GM18870 (cell line): ENCODE measurements at regions not wholly inside any gene's neighbourhood (a gene's known extent, or its start where the extent isn't known, plus 50 kb on each side); places are given as distances from the start of the nearest gene placed in this dataset.
"Not testable (repeated sequence)": the region's sequence is repeated elsewhere in the genome, so short reads cannot be mapped to it uniquely, and the experiment has no call there.

Source experiments
- ATAC-seq: cut with Tn5 transposase; IDR thresholded peaks from one replicate; pipeline ENCODE4 v1.9.1; 2021; ENCODE audit warnings: moderate library complexity; ENCODE audit not compliant: unreplicated experiment

GRCh38 chr5:145467446-145467845 is 367.7 kb downstream of the PRELID2 start:
- ATAC-seq = no peak

- no peak for ATAC-seq
These were observed 368.6 kb downstream of the PRELID2 start for GRCh38 chr5:145466533-145466932.

GRCh38 chr5:145465474-145466263 is 369.5 kb downstream of the PRELID2 start:
- no peak for ATAC-seq

- ATAC-seq = no peak
These were observed 371.0 kb downstream of the PRELID2 start for GRCh38 chr5:145464171-145464570.

GRCh38 chr5:145463634-145464033 is 371.5 kb downstream of the PRELID2 start:
- ATAC-seq = no peak

GRCh38 chr5:145462525-145462924 is 372.6 kb downstream of the PRELID2 start:
- no peak for ATAC-seq

- no peak for ATAC-seq
These were observed 384.8 kb downstream of the PRELID2 start for GRCh38 chr5:145450286-145450885.

GRCh38 chr5:145449794-145450193 is 385.3 kb downstream of the PRELID2 start:
- no peak for ATAC-seq

- not testable (repeated sequence) for ATAC-seq
These were observed 388.3 kb downstream of the PRELID2 start for GRCh38 chr5:145446875-145447274.

GRCh38 chr5:145446412-145446811 is 388.7 kb downstream of the PRELID2 start:
- ATAC-seq = no peak

GRCh38 chr5:145445027-145445426 is 390.1 kb downstream of the PRELID2 start:
- no peak for ATAC-seq

GRCh38 chr5:145443964-145444363 is 391.2 kb downstream of the PRELID2 start:
- no peak for ATAC-seq

GRCh38 chr5:145443366-145443765 is 391.8 kb downstream of the PRELID2 start:
- no peak for ATAC-seq

- not testable (repeated sequence) for ATAC-seq
These were observed 392.5 kb downstream of the PRELID2 start for GRCh38 chr5:145442661-145443060.

GRCh38 chr5:145441228-145441627 is 393.9 kb downstream of the PRELID2 start:
- ATAC-seq = no peak

GRCh38 chr5:145437627-145438026 is 397.5 kb downstream of the PRELID2 start:
- ATAC-seq = no peak

- ATAC-seq = no peak
These were observed 402.1 kb downstream of the PRELID2 start for GRCh38 chr5:145433077-145433476.

GRCh38 chr5:145429170-145429569 is 406.0 kb downstream of the PRELID2 start:
- peak; percentile 64 for ATAC-seq

- ATAC-seq = peak; percentile 82
These were observed 427.1 kb downstream of the PRELID2 start for GRCh38 chr5:145408048-145408341.

GRCh38 chr5:145407300-145408047 is 427.7 kb downstream of the PRELID2 start:
- ATAC-seq = peak; percentile 43

- ATAC-seq = no peak
These were observed 431.1 kb downstream of the PRELID2 start for GRCh38 chr5:145403992-145404391.

GRCh38 chr5:145396888-145397287 is 438.3 kb downstream of the PRELID2 start:
- no peak for ATAC-seq
